SK-N-SH (cell line): ENCODE measurements at regions not wholly inside any gene's neighbourhood (a gene's known extent, or its start where the extent isn't known, plus 50 kb on each side); places are given as distances from the start of the nearest gene placed in this dataset.

Source experiments
- CTCF ChIA-PET: fragments of 300-600, 350-600 bp; formaldehyde crosslinking; extraction: SDS; loops from one replicate; lab custom pipeline; 2021; lab: Yijun Ruan, JAX
- POLR2A ChIA-PET: fragments of 350-600 bp; sonication (Branson Sonifier 250); formaldehyde crosslinking; extraction: SDS; loops from one replicate; lab custom pipeline; 2020; ENCODE audit warnings: antibody characterized with exemption, inconsistent platforms; lab: Yijun Ruan, JAX
- DNase-seq: peaks from one replicate; pipeline ENCODE4 v3.0.0; 2012
- H2AFZ ChIP-seq: fragments of 200-600 bp; sonication (generic); 2 replicates; pipeline ENCODE4 v1.8.1; 2016; ENCODE audit warnings: antibody characterized with exemption, mild to moderate bottlenecking, low read depth
- H3F3A ChIP-seq: fragments of 200-600 bp; sonication (generic); replicated peaks from 2 replicates; pipeline ENCODE3; 2016; ENCODE audit warnings: antibody characterized with exemption, mild to moderate bottlenecking; ENCODE audit not compliant: insufficient read depth
- H3K27ac ChIP-seq, 2 experiments: fragments of 200-500 bp in 1 of 2; fragments of 200-600 bp in 1 of 2; sonication (Bioruptor generic) in 1 of 2; sonication (generic), shearing (Covaris generic) in 1 of 2; 2 replicates each; pipeline versions ENCODE4 v1.5.1 to v1.6.1; 2014 to 2016; ENCODE audit warnings: low read depth in 2 of 2, inconsistent platforms in 1 of 2, low read length in 1 of 2, mild to moderate bottlenecking in 1 of 2, mixed read lengths in 1 of 2
- H3K27me3 ChIP-seq: fragments of 200-600 bp; sonication (generic), shearing (Covaris generic); 2 replicates; pipeline ENCODE4 v1.6.1; 2016; ENCODE audit warnings: mixed run types; ENCODE audit not compliant: insufficient read depth
- H3K36me3 ChIP-seq, 2 experiments: fragments of 200-500 bp in 1 of 2; fragments of 200-600 bp in 1 of 2; sonication (Bioruptor generic) in 1 of 2; sonication (generic) in 1 of 2; replicated peaks in 1 of 2; 2 replicates each; pipeline versions ENCODE3 to v1.5.1; 2014 to 2016; ENCODE audit warnings: low read length in 1 of 2, mild to moderate bottlenecking in 1 of 2; ENCODE audit not compliant: insufficient read depth in 2 of 2, control insufficient read depth in 1 of 2
- H3K4me1 ChIP-seq, 2 experiments: fragments of 200-500 bp in 1 of 2; fragments of 200-600 bp in 1 of 2; sonication (Bioruptor generic) in 1 of 2; sonication (generic), shearing (Covaris generic) in 1 of 2; 2 replicates each; pipeline versions ENCODE4 v1.5.1 to v1.6.1; 2014 to 2016; ENCODE audit warnings: low read depth in 1 of 2, low read length in 1 of 2, mixed run types in 1 of 2; ENCODE audit not compliant: insufficient read depth in 2 of 2, control insufficient read depth in 1 of 2
- H3K4me2 ChIP-seq: fragments of 200-600 bp; sonication (generic), shearing (Covaris generic); 2 replicates; pipeline ENCODE4 v1.6.1; 2017; ENCODE audit warnings: mixed run types
- H3K4me3 ChIP-seq, 2 experiments: fragments of 200-500 bp in 1 of 2; fragments of 200-600 bp in 1 of 2; sonication (Bioruptor generic) in 1 of 2; sonication (generic), shearing (Covaris generic) in 1 of 2; 2 replicates each; pipeline versions ENCODE4 v1.5.1 to v1.8.1; 2014 to 2016; ENCODE audit warnings: low read depth in 2 of 2, inconsistent platforms in 1 of 2, low read length in 1 of 2, mild to moderate bottlenecking in 1 of 2, mixed read lengths in 1 of 2, moderate library complexity in 1 of 2
- H3K79me2 ChIP-seq: fragments of 200-600 bp; sonication (generic); 2 replicates; pipeline ENCODE4 v1.8.1; 2017; ENCODE audit warnings: mild to moderate bottlenecking; ENCODE audit not compliant: insufficient read depth
- H3K9ac ChIP-seq: fragments of 200-600 bp; sonication (generic); 2 replicates; pipeline ENCODE4 v1.6.1; 2017; ENCODE audit warnings: mixed run types
- H3K9me2 ChIP-seq: fragments of 200-600 bp; sonication (generic); 2 replicates; pipeline ENCODE4 v1.6.1; 2017; ENCODE audit warnings: mixed run types
- H3K9me3 ChIP-seq: fragments of 200-600 bp; sonication (generic); 2 replicates; pipeline ENCODE4 v1.6.1; 2017; ENCODE audit warnings: mixed run types, mild to moderate bottlenecking, moderate library complexity
- H4K20me1 ChIP-seq: fragments of 200-600 bp; sonication (generic); 2 replicates; pipeline ENCODE4 v1.6.1; 2017; ENCODE audit warnings: mild to moderate bottlenecking, mixed run types; ENCODE audit not compliant: insufficient read depth
- FOXM1 ChIP-seq: IDR thresholded peaks from 2 replicates; pipeline ENCODE4 v1.4.0; 2012; ENCODE audit warnings: low read depth, mild to moderate bottlenecking
- MXI1 ChIP-seq: IDR thresholded peaks from 2 replicates; pipeline ENCODE4 v1.6.1; 2012; ENCODE audit warnings: mild to moderate bottlenecking, low read depth, low read length, improper control_type of control experiment
- SIN3A ChIP-seq: IDR thresholded peaks from 2 replicates; pipeline ENCODE4 v1.6.1; 2012; ENCODE audit warnings: low read depth, mild to moderate bottlenecking, low read length, moderate library complexity, borderline replicate concordance
- SMC3 ChIP-seq: IDR thresholded peaks from 2 replicates; pipeline ENCODE4 v1.6.1; 2012; ENCODE audit warnings: low read depth, low read length, improper control_type of control experiment
- TAF1 ChIP-seq: IDR thresholded peaks from 2 replicates; pipeline ENCODE4 v1.6.1; 2012; ENCODE audit warnings: low read depth, mild to moderate bottlenecking, low read length, moderate library complexity, borderline replicate concordance
- TCF12 ChIP-seq: IDR thresholded peaks from 2 replicates; pipeline ENCODE4 v1.4.0; 2012
- WGBS: methylation state at CpG from one replicate; pipeline ENCODE4 v1.1.6; 2017; ENCODE audit warnings: low lambda C conversion rate; 5-methylcytosine and 5-hydroxymethylcytosine counted together
- TF ChIP-seq, protein P1 (sequence below): IDR thresholded peaks from 2 replicates; pipeline ENCODE4 v1.4.0; 2012; ENCODE audit warnings: low read depth, borderline replicate concordance
- TF ChIP-seq, protein P2 (sequence below): IDR thresholded peaks from 2 replicates; pipeline ENCODE4 v1.4.0; 2012; ENCODE audit warnings: low read depth, borderline replicate concordance
- TF ChIP-seq, protein P3 (sequence below): IDR thresholded peaks from 2 replicates; pipeline ENCODE4 v1.4.0; 2012; ENCODE audit warnings: low read depth

DNA sequence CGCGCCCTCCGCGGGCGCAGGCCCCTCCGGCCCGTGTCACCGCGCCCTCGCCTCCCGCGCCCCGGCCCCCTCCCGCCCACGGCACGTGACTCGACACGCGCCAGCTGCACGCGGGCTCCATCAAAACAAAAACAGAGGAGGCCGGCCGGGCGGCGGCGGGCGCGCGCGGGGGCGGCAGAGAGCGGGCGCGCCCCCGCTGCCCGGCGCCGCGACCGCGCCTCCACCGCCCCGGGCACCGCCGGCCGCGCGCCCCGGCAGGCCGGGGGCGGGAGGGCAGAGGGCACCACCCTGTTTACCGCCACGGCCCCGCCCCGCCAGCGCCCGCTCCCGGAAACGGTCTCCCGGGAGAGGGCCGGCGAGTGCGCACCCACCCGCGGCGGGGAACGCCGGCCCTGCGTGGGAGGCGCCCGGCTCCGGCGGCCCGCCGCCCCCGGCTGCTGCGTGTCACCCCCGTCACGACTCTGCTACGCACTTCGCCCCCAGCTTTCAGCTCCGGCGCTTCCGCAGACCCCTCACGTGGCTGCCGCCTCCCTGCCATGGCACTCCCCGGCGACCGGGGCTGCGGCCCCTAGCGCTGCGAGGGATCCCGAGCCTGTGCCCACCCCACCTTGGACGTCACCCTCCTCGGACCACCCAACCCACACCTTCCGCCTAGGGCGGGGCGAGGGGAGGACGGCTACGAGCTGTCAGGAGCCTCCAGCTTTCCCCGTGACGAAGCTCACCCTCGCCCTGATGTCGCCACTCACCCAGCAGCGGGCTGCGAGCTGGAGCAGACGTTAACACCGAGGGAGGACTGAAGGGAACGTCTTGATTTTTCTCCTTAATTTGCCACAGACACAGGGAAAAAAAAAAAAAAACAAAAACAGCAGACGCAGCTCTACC lies 221.6 kb upstream of the MKLN1 start:
- H2AFZ ChIP-seq: peak overlapping the region; percentile 42; the same call in 1 of the 2 replicates
- under 1% methylated on average over 16 of the region's 110 CpGs for WGBS
- H3K27me3 ChIP-seq: no peaks in the 10 kb centered on the region
- 0 out of 2 replicates have a peak, but pooled peaks have one; percentile 21 for TF ChIP-seq TAF1
- TF ChIP-seq FOXM1: no peak
- TF ChIP-seq, protein P1, sequence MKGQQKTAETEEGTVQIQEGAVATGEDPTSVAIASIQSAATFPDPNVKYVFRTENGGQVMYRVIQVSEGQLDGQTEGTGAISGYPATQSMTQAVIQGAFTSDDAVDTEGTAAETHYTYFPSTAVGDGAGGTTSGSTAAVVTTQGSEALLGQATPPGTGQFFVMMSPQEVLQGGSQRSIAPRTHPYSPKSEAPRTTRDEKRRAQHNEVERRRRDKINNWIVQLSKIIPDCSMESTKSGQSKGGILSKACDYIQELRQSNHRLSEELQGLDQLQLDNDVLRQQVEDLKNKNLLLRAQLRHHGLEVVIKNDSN: peak; percentile 83; the same call in 1 of the 2 replicates
- no peak for TF ChIP-seq SMC3
- TF ChIP-seq, protein P2, sequence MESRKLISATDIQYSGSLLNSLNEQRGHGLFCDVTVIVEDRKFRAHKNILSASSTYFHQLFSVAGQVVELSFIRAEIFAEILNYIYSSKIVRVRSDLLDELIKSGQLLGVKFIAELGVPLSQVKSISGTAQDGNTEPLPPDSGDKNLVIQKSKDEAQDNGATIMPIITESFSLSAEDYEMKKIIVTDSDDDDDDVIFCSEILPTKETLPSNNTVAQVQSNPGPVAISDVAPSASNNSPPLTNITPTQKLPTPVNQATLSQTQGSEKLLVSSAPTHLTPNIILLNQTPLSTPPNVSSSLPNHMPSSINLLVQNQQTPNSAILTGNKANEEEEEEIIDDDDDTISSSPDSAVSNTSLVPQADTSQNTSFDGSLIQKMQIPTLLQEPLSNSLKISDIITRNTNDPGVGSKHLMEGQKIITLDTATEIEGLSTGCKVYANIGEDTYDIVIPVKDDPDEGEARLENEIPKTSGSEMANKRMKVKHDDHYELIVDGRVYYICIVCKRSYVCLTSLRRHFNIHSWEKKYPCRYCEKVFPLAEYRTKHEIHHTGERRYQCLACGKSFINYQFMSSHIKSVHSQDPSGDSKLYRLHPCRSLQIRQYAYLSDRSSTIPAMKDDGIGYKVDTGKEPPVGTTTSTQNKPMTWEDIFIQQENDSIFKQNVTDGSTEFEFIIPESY: no peak
- peak; percentile 86 for TF ChIP-seq SIN3A
- TF ChIP-seq, protein P3, sequence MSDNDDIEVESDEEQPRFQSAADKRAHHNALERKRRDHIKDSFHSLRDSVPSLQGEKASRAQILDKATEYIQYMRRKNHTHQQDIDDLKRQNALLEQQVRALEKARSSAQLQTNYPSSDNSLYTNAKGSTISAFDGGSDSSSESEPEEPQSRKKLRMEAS: peak; percentile 88
- TF ChIP-seq MXI1: peak; percentile 75; the same call in 1 of the 2 replicates
- H3F3A ChIP-seq: peaks cover 22% of the 10 kb centered on the region
- DNase-seq: peak; percentile 93
- peak overlapping the region; percentile 96 for H3K9ac ChIP-seq
- peak overlapping the region; percentile 48 to 95; a peak in 3 of 4 replicates for H3K27ac ChIP-seq
- peaks cover 44% of the 10 kb centered on the region for H4K20me1 ChIP-seq
- H3K36me3 ChIP-seq: peaks cover 6 to 7% of the 10 kb centered on the region in 2 experiments
- peaks cover 7 to 34% of the 10 kb centered on the region in 2 experiments for H3K4me1 ChIP-seq
- peaks cover 84% of the 10 kb centered on the region for H3K79me2 ChIP-seq
- peak overlapping the region; percentile 85 to 93 for H3K4me3 ChIP-seq
- H3K4me2 ChIP-seq: peak overlapping the region; percentile 95
- CTCF ChIA-PET: interaction anchor here (0.5 to 1.4 kb wide), 5 partner anchors 37 to 943 kb away, joined by 3 to 5 read pairs (median 3); no protein-coding TSS in a partner anchor
- no peaks in the 10 kb centered on the region for H3K9me2 ChIP-seq
- POLR2A ChIA-PET: interaction anchor here (0.6 to 1.2 kb wide), 2 partner anchors 12 to 222 kb away, joined by 3 to 6 read pairs; partner anchors contain the start of gene MKLN1
- no peaks in the 10 kb centered on the region for H3K9me3 ChIP-seq

- Histone ChIP-seq H3K79me2 (peaks cover 81% of the 10 kb centered on the region), H3K4me2 (peak overlapping the region; percentile 95), H3K27ac (peak overlapping the region; percentile 89 to 95), H4K20me1 (peaks cover 36% of the 10 kb centered on the region), H3K4me3 (peak overlapping the region; percentile 85 to 93), H3K9me3 (no peaks in the 10 kb centered on the region), H3K9me2 (no peaks in the 10 kb centered on the region), H2AFZ (peak overlapping the region; percentile 42; the same call in 1 of the 2 replicates), H3K9ac (peak overlapping the region; percentile 96), H3K27me3 (no peaks in the 10 kb centered on the region), H3K4me1 (peaks cover 7 to 38% of the 10 kb centered on the region in 2 experiments), H3F3A (peaks cover 23% of the 10 kb centered on the region), H3K36me3 (peaks cover 0 to 6% of the 10 kb centered on the region in 2 experiments)
- ChIA-PET POLR2A (interaction anchor here (0.6 to 1.2 kb wide), 2 partner anchors 11 to 221 kb away, joined by 3 to 6 read pairs; partner anchors contain the start of gene MKLN1), CTCF (interaction anchor here (0.5 to 1.4 kb wide), 5 partner anchors 67 to 943 kb away, joined by 3 to 5 read pairs (median 3); no protein-coding TSS in a partner anchor)
- WGBS: 3% methylated on average over 25 of the region's 32 CpGs
- peak; percentile 81 for DNase-seq
- TF ChIP-seq TCF12 (no peak), SMC3 (0 out of 2 replicates have a peak, but pooled peaks have one; percentile 8)
- TF ChIP-seq, protein P3: 0 out of 2 replicates have a peak, but pooled peaks have one; percentile 8
Measured at GRCh38 chr7:131106681-131107336, 220.9 kb upstream of the MKLN1 start.
